NCI-H460 (cell line): ENCODE measurements at regions not wholly inside any gene's neighbourhood (a gene's known extent, or its start where the extent isn't known, plus 50 kb on each side); places are given as distances from the start of the nearest gene placed in this dataset.
A peak's percentile ranks its signal among the peaks of the same experiment; 100 is the strongest.

ENCODE experiments used
- DNase-seq: peaks from one replicate; pipeline ENCODE4 v3.0.0-alpha.2; 2016; ENCODE audit warnings: low read depth; ENCODE audit errors: extremely low read depth

DNA sequence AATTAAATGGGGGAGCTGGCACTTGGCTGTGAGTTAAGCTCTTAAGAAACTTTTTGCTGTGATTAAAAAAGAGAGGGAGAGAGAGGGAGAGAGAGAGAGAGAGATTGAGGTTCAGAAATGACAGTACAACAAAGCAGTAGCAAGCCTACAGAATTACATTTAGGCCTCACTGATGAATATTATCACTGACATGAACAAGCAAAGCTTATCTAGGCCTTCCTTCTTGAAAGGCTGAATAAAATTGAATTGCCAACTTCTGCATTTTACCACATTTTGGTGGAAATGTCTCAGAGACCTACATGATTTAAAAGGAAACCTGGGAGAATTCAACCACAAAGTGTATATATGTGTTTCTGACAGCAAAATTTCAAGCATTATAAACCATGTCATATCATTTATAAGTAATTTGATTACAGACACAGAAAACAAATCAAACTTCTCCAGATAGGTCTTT is 530.8 kb downstream of the SOX2 start:
- DNase-seq, result no peak

DNA sequence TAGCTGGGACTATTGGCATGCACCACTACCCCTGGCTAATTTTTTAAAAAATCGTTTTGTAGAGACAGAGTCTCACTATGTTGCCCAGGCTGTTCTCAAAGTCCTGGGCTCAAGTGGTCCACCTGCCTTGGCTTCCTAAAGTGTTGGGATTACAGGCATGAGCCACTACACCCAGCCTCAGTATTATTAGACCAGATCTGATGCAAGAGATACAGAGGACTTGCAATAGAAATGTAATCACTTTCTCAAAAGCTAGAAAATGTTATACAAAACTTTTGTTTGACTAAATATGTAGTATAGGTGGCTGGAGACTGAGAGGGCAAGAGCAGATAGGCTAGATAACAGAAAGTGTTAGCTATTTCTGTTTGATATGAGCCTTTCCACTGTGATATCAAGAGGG is 531.9 kb downstream of the SOX2 start:
- DNase-seq, result no peak

DNA sequence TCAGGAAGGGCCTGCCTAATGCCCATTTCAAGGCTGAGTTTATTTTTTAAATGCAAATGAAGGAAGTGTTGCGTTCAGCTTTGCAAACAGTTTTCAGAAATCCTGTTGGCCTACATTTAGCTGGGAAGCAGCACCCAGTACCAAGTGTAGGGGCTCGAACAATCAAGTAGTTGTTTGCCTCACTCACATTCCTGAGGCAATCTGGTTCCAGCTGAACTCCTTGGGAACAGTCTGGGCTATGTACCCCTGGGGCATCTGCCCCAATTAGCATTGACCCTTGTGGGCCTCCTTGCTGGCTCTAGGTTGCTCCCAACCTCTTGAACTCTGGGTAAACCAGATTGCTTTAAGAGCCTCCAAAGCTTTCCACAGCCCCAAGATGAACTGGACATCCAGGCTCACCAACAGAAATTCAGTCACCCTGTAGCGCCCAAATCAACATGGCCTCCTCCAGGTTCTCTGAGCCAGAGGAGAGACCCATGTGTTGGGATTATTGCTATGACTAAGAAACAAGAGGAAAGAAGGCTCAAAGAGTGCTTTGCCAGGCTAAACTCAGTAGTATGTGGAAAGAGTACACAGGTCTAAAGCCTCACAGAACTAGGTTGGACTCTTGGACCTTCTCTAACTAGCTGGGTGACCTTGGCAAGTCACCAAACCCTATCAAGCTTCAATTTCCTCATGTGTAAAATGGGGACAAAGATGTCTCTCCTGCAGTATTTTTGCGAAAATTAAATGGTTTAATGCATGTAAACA is 532.7 kb downstream of the SOX2 start:
- no peak for DNase-seq

DNA sequence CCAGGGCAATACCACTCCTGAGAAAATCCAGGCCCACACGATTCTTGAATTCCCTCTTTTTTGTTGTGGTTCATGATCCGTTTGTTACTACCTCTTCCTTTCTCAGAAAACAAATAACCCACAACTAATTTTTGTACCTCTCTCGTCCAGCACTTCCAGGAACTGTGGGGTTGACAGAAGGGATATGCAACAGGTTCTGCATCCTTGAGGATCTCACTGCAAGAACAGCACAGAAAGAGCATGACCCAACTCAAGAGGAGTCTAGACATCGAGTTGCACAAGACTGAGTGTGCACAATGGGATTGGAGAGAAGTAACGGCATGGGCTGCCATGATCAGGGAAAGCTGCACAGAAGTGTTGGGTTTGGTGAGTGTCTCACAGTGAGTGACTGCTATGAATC is 533.3 kb downstream of the SOX2 start:
- DNase-seq, result no peak

DNA sequence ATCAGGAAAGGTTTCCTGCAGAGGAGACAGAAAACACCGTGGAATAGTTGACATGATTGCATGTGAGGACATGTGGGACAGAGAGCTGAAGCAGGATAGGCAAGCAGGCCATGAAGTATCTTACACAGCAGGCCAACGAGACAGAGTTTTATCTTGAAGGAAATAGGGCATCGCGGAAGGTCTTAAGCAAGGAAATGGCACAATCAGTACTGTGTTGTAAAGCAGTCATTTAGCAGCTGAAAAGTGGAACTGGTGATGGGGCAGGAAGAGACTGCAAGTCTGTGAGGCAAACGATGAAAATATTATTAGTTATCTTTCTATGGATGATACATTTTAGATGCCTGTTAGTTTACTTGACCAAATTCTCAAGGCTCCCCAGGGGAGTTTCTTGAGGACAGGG is 535.1 kb downstream of the SOX2 start:
- no peak for DNase-seq

DNA sequence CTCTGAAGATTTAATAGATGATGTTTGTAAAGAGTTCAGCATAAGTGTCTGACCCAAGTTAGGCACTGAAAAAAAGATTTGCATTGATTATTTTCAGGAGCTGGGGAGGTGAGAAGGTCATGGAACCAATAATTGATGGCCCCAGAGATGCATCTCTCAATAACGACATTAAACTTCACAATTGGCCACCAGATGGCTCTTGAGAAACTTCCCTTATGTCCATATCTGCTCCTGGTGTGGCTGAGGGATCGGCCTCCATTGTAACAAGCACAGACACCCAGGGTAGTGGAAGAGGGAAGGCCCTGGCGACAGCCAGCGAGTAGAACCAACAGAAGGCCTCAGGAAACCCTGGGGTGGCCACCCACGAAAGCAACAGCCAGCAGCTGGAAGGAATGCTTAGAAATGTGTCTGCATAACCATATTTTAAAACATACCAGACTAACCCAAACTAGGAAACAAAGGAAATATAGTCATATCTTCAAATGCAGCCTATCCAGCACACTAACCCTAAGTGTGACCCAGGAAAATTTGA is 536.7 kb downstream of the SOX2 start:
- no peak for DNase-seq

DNA sequence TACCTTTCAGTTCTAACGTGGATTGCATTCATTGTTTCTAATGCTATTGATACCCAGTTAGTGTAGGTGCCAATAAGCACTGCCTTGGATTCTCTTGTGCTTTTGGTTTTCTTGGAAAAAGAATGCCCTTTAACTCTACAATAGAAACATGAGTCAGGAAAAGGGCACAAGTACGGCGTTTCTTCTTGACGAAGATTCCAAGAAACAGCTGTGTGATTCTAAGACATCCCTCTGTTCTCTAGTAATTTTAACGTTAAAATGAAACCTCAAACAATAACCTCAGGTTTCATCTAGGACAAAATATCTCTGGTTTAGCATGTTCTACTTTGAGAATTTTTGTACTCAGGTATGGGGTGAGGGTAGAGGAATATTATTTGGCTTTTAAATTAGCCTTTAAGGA is 540.5 kb upstream of the ATP11B start:
- no peak for DNase-seq

DNA sequence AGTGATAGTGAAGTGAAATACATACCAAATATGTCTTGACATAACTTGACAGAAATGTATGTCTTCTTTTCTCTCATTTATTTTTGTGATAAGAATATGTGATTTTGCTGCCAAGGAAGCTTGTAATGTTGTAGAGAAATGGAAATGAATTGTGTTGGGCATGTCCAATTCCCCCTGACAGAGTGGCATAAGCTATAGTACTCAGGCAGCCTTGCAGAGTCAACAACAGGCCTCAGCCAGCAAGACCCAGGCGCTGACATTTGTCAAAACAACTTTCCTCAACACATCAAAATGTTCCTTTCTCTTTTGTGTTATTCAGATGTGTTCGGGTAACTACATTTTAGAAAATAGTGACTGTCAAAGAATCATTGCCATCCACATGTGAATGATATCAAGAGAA is 538.1 kb upstream of the ATP11B start:
- DNase-seq, result no peak

DNA sequence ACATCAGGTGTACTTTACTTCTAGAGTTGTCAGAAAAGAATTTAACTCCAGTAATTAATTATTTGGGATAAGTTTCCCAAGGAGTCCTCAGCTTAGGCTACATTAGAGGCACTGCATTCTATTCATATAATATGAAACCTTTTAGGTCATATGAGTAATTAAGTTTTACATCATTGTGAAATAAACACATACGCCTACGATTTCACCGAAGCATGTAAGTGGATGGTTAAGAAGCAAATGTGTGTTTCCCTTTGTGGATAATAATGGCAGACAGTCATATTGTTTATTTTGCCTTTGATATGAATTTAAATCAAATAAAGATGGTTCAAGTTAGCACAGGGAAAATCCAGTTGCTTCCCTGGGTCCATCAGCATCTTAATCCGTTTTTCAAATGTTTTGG is 535.9 kb upstream of the ATP11B start:
- no peak for DNase-seq

DNA sequence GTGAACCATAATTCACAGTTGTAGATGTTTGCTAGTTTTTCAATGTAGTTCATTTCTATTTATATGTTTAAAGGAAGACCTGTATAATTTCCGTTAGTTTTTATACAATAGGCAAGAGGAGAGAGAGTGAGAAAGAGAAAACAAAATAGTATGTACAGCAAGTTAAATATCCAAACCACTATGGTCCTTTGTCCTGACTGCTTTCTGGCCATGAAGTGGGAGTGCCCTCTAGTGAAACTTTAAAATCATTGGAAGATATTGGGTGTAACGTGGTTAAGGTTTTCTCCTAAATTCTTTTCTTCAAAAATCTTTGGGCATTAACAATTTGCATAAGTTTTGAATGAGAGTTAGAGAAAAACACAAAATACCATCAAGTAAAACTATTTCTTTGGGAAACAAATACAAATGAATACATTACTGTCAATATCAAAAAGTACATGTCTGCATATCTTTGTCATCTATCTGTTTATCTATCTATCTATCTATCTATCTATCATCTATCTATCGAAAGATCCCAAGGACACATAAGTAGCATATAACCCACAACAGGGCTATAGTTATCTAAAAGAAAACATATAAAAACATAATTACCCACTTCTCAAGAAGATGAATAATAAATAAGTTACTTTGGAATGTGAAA is 534.6 kb upstream of the ATP11B start:
- peak; percentile 25 for DNase-seq

DNA sequence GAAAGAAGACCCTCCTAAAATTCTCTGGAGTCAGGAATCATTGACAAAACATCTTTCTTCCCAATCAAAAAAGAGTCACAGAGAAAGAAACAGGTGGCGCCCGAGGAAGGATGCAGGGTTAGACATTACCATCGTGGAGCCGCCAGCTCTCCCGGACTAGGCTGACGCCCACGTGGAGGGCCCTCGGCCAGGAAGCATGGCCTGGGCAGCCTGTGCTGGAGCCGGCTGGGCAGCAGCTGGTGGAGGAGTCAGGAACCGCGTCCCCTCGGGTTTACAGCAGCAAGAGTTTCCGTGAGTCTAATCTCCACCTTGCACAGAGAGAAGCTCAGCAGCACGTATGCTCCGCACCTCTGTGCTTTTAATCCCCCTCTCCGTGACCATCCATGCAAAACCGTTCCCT is 533.7 kb upstream of the ATP11B start:
- no peak for DNase-seq

DNA sequence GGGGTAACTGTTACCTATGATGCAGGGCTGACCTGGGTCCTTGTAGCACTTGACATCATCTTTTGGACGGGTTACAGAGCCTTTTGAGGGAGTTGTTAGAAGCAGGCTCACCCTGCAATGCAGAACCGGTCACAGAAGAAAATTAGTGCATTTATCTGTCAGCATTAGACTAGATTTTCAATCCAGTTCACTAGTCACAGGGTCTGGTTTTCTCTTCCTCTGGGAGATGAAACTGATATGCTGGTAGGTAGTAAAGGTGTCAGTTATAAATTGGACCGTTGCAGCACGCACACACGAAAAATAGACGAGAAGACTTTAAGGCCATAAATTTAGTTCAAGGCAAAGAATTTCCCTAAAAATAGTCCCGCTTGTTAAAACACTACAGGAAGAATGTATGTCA is 532.3 kb upstream of the ATP11B start:
- no peak for DNase-seq

DNA sequence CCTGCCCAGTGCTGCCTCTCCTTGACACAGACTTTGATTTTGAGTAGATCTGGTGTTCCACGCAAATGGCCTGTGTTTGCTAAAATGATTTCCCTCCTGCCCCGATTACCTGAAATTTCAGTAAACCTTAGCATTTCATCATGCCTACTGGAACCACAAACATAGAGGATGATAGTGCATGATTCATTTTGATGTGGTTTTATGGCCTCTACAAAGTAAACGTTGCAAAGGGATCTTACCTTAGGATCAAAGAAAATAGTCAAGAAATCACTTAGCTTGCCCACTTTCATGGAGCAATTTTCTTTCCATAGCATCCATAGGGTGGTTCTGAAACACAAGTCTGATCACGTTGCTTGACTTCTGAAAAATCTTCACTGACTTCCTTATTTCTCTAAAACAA is 524.6 kb upstream of the ATP11B start:
- no peak for DNase-seq

DNA sequence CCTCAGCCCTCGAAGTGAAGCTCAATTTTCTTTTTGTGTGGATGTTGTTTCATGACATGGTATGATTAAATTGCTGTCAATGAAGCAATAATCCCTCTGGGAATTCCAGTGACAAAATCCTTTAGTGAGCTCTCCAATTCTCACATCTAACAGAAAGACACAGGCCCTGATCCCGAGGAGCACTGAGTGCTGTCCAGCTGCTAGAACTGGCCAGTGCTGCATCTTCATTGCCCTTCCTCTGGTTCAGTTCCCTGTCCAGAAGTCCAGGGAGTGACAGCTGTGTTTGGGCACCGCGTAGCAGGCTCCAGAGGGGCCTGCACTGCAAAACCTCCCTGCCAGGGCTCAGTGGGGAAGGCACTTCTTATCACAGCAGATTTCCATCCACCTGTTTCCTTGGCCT is 516.8 kb upstream of the ATP11B start:
- no peak for DNase-seq

DNA sequence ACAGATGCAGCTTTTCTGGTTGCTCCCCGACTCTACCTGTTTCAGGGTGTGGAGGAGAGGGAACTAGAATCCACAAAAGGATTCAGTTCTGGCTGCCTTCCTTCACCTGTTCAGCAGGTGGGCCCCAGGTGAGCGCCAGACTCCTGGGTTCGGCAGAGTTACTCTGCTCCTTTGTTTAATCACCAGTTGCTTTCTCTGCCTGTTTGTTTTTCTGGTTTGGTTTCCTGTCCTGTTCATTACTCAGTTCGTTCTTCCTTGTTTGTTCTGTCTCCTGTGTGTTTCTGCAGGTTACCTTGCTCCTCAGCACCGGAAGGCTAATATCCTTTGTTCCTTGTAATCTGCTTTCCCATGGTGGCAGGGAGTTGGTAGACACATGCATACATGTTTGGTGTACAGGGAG is 508.5 kb upstream of the ATP11B start:
- no peak for DNase-seq

DNA sequence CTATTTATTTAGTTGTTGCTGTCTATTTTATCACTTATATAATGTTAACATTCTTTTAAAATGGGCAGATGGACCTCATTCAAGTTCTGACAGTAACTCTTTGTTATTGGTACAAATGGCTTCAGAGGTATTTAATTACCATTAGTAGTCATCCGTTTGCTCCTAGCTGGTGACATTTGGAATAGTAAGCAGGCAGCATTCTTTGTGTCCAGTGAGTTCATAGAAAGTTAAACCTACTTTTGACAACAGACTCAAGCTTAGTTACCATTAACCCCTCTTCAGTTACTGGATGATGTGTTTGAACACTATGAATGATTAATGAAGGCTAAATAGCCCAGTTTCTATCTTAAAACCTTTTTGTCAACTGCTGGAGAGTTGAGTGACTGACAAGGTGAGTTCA is 500.7 kb upstream of the ATP11B start:
- DNase-seq, result no peak

DNA sequence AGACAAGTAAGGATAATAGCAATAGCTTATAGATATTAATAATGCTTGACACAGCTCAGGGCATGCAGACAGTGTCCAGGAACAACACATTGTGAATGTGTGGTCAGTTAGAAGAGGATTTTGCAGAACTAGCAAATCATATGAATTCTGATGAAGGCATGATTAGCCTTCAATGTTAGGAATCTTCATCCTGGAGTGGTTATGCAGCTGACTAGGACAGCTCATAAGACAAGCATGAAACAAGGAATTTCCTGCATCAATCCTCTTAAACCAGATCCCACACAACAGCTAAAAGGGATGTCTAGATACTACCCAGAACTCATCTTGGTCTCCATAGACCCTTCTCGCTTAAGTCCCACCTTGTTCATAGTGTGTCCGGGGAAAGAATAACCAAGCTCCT is 499.0 kb upstream of the ATP11B start:
- DNase-seq, result no peak

DNA sequence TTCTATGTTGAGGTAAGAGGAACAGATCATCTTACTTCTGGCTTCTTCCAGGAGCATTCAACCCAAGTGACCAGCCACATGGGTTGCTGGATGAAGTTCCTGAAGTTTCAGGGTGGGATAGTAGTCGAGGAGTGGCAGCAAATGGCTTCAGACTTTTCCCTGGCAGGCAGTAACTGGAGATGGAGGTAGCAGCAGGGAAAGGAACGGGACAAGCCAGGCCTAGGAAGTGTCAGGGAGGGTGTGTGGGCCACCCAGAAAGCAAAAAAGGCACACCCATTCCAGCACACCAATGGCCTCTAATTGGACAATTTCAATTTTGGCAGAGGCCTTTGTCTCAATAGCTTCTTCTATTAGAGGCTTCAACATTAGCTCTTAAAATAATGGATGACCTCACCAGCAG is 498.6 kb upstream of the ATP11B start:
- DNase-seq, result no peak

DNA sequence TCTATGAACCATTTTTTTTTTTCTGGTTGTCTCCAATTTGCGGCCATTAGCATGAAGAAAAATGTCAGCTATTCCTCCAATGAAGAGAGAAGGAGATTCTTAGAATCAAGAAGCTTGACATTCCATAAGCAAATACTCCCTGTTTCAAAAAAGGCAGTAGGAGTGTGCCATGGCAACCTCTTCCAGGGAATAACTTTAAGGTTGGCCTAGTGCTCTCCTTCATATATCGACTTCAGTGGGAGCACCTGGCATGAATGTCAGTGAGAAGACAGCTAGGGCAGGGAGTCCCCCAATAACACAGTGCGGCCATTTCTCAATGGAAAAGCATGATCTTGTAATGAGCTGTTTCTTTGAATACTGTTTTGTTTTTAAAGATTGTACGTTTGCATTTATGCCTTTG is 493.0 kb upstream of the ATP11B start:
- no peak for DNase-seq

DNA sequence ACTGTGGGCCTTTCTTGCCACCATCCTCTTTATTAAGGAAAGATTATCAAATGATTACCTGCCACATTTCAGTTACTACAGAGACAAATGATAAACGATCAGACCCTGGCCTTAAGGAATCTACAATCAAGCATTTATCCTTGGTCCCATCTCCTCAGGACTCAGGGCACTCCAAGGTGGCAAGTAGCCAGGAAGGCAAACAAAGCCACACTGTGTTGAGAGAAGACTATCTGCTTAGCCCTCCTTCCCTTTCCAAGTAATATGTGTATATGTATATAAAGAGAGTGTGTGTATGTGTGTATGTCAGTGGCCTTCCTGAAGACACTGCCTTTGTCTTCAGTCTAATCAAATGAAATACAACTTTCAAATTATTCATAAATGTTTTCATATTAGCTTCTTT is 490.1 kb upstream of the ATP11B start:
- DNase-seq, result no peak

DNA sequence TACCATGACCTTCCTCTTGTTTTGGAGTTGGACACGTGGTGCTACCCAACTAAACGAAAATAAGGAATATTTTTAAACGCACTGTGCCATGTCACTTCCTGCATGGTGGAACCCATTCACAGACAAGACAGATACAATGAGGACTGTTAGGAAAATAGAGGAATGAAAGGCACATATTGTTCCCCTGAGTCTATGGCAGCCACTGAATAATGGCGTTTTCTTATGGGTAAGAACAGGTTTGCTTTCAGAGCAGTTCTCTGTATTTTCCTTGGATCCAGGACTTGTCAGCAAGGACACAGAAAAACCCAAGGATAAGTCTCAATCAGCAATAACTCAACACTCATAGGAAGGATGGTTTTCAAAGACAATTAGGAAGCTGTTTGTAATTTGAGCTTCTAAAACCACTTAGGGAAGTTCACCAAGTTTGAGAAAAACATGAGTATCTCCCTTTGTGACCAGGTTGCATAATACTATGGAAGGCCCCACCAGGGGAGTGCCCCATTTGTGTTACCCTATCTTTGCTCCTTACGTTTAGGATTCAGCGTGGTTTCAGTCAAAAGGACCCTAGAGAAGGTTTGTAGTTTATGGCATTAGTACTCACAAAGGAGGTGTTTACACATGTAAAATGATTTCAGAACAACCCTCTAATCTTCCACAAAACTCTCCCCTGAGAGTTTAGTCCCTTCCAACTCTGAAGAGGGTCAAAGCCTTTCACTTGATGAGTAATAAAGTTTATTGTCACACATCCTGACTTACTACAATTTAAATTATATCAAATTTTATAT is 487.2 kb upstream of the ATP11B start:
- no peak for DNase-seq

DNA sequence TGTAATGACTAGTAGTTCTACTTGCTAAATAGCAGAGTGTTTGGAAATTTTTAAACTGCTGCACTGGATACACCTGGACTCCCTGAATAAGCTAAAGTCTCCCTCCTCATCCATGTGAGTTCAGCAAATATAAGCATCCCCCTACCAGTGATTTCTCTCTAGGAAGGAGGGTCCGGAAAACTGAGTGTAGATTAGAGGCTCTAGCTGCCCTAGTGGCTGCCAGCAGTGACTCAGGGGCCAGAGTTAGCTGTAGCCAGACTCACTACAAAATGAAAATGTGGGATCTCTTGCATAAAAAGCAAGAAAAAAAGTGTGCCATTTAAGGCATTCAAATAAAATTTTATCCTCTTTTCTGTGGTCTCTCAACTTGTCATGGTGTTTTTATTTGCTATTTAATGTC is 485.0 kb upstream of the ATP11B start:
- DNase-seq, result no peak
